Parathyroid adenoma (tissue), 2 donors: ENCODE measurements at regions not wholly inside any gene's neighbourhood (a gene's known extent, or its start where the extent isn't known, plus 50 kb on each side); places are given as distances from the start of the nearest gene placed in this dataset.
"Not testable (repeated sequence)": the region's sequence is repeated elsewhere in the genome, so short reads cannot be mapped to it uniquely, and the experiment has no call there.

Experiments used
- H2AFZ ChIP-seq: fragments of 300-600 bp; sonication (generic); one replicate; pipeline ENCODE4 v1.7.0; 2017; ENCODE audit warnings: antibody characterized with exemption, mild to moderate bottlenecking
- H3K27ac ChIP-seq: fragments of 300-600 bp; sonication (generic); one replicate; pipeline ENCODE4 v1.7.0; 2017
- H3K27me3 ChIP-seq: fragments of 300-600 bp; sonication (generic); one replicate; pipeline ENCODE4 v1.7.0; 2017; ENCODE audit warnings: low read length; ENCODE audit not compliant: control insufficient read depth, insufficient read depth
- H3K36me3 ChIP-seq: fragments of 300-600 bp; sonication (generic); one replicate; pipeline ENCODE4 v1.7.0; 2017; ENCODE audit warnings: low read length; ENCODE audit not compliant: control insufficient read depth, insufficient read depth
- H3K4me1 ChIP-seq: fragments of 300-600 bp; sonication (generic); one replicate; pipeline ENCODE4 v1.7.0; 2017; ENCODE audit warnings: control low read depth
- H3K4me2 ChIP-seq: fragments of 300-600 bp; sonication (generic); one replicate; pipeline ENCODE4 v1.7.0; 2017; ENCODE audit warnings: low read length
- H3K4me3 ChIP-seq: fragments of 300-600 bp; sonication (generic); one replicate; pipeline ENCODE4 v1.7.0; 2017; ENCODE audit warnings: low read depth, low read length
- H3K79me2 ChIP-seq: fragments of 300-600 bp; sonication (generic); one replicate; pipeline ENCODE4 v1.7.0; 2017; ENCODE audit warnings: control low read depth
- H3K9ac ChIP-seq: fragments of 300-600 bp; sonication (generic); one replicate; pipeline ENCODE4 v1.7.0; 2017; ENCODE audit warnings: mild to moderate bottlenecking
- H3K9me3 ChIP-seq: fragments of 300-600 bp; sonication (generic); one replicate; pipeline ENCODE4 v1.7.0; 2017; ENCODE audit warnings: low read length; ENCODE audit not compliant: control insufficient read depth
- CTCF ChIP-seq: fragments of 300-600 bp; sonication (generic); IDR thresholded peaks from one replicate; pipeline ENCODE4 v1.7.0; 2017; ENCODE audit warnings: antibody characterized with exemption, mild to moderate bottlenecking
- donor health status: primary hyperparathyroidism.

GRCh38 chr4:66728280-66728679 lies 817.0 kb downstream of the CENPC start:
- Histone ChIP-seq H3K79me2 (no peaks in the 10 kb centered on the region), H3K4me1 (no peaks in the 10 kb centered on the region), H3K4me3 (no peak overlapping the region), H3K4me2 (no peak overlapping the region), H3K9me3 (no peaks in the 10 kb centered on the region), H3K27ac (no peak overlapping the region), H2AFZ (no peak overlapping the region), H3K36me3 (no peaks in the 10 kb centered on the region), H3K27me3 (no peaks in the 10 kb centered on the region), H3K9ac (no peak overlapping the region)
- TF ChIP-seq CTCF: no peak

DNA sequence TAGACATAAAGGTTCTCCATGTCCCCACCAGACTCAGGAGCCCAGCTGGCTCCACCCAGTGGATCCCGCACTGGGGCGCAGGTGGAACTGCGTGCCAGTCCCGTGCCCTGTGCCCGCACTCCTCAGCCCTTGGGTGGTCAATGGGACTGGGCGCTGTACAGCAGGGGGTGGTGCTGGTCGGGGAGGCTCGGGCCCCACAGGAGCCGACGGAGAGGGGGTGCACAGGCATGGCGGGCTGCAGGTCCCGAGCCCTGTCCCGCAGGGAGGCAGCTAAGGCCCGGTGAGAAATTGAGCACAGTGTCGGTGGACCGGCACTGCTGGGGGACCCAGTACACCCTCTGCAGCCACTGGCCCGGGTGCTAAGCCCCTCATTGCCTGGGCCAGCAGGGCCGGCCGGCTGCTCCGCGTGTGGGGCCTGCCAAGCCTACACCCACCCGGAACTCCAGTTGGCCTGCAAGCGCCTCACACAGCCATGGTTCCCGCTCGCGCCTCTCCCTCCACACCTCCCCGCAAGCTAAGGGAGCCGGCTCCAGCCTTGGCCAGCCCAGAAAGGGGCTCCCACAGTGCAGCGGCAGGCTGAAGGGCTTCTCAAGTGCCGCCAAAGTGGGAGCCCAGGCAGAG lies 832.9 kb downstream of the CENPC start:
- not testable (repeated sequence) for H3K4me1 ChIP-seq, H3K9ac ChIP-seq

GRCh38 chr4:66704243-66704642 lies 841.1 kb downstream of the CENPC start:
- Histone ChIP-seq H3K4me1 (no peaks in the 10 kb centered on the region), H3K9me3 (no peaks in the 10 kb centered on the region), H2AFZ (no peak overlapping the region), H3K36me3 (no peaks in the 10 kb centered on the region), H3K4me3 (no peak overlapping the region), H3K79me2 (no peaks in the 10 kb centered on the region), H3K9ac (no peak overlapping the region), H3K27ac (no peak overlapping the region), H3K27me3 (no peaks in the 10 kb centered on the region), H3K4me2 (no peak overlapping the region)
- no peak for TF ChIP-seq CTCF

More for the DNA sequence above, 832.9 kb downstream of the CENPC start:
- not testable (repeated sequence) for H3K27ac ChIP-seq, H3K4me3 ChIP-seq, H2AFZ ChIP-seq, H3K79me2 ChIP-seq, H3K36me3 ChIP-seq, H3K9me3 ChIP-seq, H3K4me2 ChIP-seq, H3K27me3 ChIP-seq

GRCh38 chr4:66694739-66695138 lies 850.6 kb downstream of the CENPC start:
- Histone ChIP-seq H3K4me3 (no peak overlapping the region), H3K9ac (no peak overlapping the region)
- TF ChIP-seq CTCF: no peak

DNA sequence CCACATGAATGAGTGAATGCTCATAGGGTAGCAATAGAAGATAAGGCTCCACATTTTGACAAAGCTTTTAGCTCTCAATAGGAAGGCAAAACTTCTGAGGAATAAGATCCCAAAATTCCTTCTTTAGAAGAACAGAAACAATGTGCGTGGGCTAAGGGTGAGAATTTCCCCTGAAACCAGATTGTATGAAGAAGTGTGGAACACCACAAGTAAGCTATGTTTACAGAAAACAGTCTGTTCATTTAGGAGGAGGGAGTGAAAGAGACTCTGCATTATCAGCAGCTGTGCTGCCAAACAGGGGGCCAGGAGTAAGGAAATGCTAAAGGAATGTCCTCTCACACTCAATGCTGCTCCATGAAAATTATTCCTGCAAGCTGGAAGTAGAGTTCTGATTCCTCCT lies 851.6 kb downstream of the CENPC start:
- Histone ChIP-seq H3K27ac (no peak overlapping the region), H3K9me3 (no peaks in the 10 kb centered on the region), H3K27me3 (no peaks in the 10 kb centered on the region), H3K4me1 (no peaks in the 10 kb centered on the region), H3K4me2 (no peak overlapping the region), H3K79me2 (no peaks in the 10 kb centered on the region), H2AFZ (no peak overlapping the region), H3K36me3 (no peaks in the 10 kb centered on the region), H3K4me3 (no peak overlapping the region), H3K9ac (no peak overlapping the region)
- TF ChIP-seq CTCF: no peak

More at GRCh38 chr4:66694739-66695138, 850.6 kb downstream of the CENPC start:
- Histone ChIP-seq H3K9me3 (no peaks in the 10 kb centered on the region), H3K4me1 (no peaks in the 10 kb centered on the region), H3K4me2 (no peak overlapping the region), H2AFZ (no peak overlapping the region), H3K27ac (no peak overlapping the region), H3K27me3 (no peaks in the 10 kb centered on the region), H3K36me3 (no peaks in the 10 kb centered on the region), H3K79me2 (no peaks in the 10 kb centered on the region)
